ENCODE measurements at regions not wholly inside any gene's neighbourhood (a gene's known extent, or its start where the extent isn't known, plus 50 kb on each side); places are given as distances from the start of the nearest gene placed in this dataset.

GRCh38 chr18:30501594-30501993, 540.9 kb downstream of the DSC3 start:
- Histone ChIP-seq H3K4me1 (ENCODE audit: control insufficient read depth, insufficient read depth, low read length, poor library complexity, severe bottlenecking) (no peaks in the 10 kb centered on the region), H3K9me3 (ENCODE audit: control insufficient read depth, low read length) (no peaks in the 10 kb centered on the region), H3K36me3 (ENCODE audit: control insufficient read depth, insufficient read depth, low read length) (no peaks in the 10 kb centered on the region), H3K4me3 (ENCODE audit: extremely low read depth, insufficient read depth, low read length, poor library complexity, severe bottlenecking) (no peak overlapping the region), H3K27ac (ENCODE audit: low read depth, low read length, severe bottlenecking) (no peak overlapping the region)
- no CpG with 5 or more reads among the region's 3 CpGs for WGBS, 2 experiments (ENCODE audit: insufficient coverage in 2 of 2)

GRCh38 chr18:30500240-30500945, 542.1 kb downstream of the DSC3 start:
- WGBS, 2 experiments (ENCODE audit: insufficient coverage in 2 of 2), result 80 to 100% methylated on average over 1 of the region's 4 CpGs
- Histone ChIP-seq H3K27ac (ENCODE audit: low read depth, low read length, severe bottlenecking) (no peak overlapping the region), H3K36me3 (ENCODE audit: control insufficient read depth, insufficient read depth, low read length) (no peaks in the 10 kb centered on the region), H3K4me3 (ENCODE audit: extremely low read depth, insufficient read depth, low read length, poor library complexity, severe bottlenecking) (no peak overlapping the region), H3K9me3 (ENCODE audit: control insufficient read depth, low read length) (no peaks in the 10 kb centered on the region), H3K4me1 (ENCODE audit: control insufficient read depth, insufficient read depth, low read length, poor library complexity, severe bottlenecking) (no peaks in the 10 kb centered on the region)

GRCh38 chr18:30499721-30500120, 542.8 kb downstream of the DSC3 start:
- Histone ChIP-seq H3K9me3 (ENCODE audit: control insufficient read depth, low read length) (no peaks in the 10 kb centered on the region), H3K4me3 (ENCODE audit: extremely low read depth, insufficient read depth, low read length, poor library complexity, severe bottlenecking) (no peak overlapping the region), H3K4me1 (ENCODE audit: control insufficient read depth, insufficient read depth, low read length, poor library complexity, severe bottlenecking) (no peaks in the 10 kb centered on the region), H3K36me3 (ENCODE audit: control insufficient read depth, insufficient read depth, low read length) (no peaks in the 10 kb centered on the region), H3K27ac (ENCODE audit: low read depth, low read length, severe bottlenecking) (no peak overlapping the region)
- 100% methylated on average over 1 of the region's 2 CpGs; no CpG with 5 or more reads in 1 of the 2 experiments for WGBS, 2 experiments (ENCODE audit: insufficient coverage in 2 of 2)

GRCh38 chr18:30492552-30493129, 549.9 kb downstream of the DSC3 start:
- WGBS, 2 experiments (ENCODE audit: insufficient coverage in 2 of 2), result 96 to 98% methylated on average over 4 of the region's 4 CpGs

GRCh38 chr18:30491815-30492551, 550.6 kb downstream of the DSC3 start:
- Histone ChIP-seq H3K9me3 (ENCODE audit: control insufficient read depth, low read length) (no peaks in the 10 kb centered on the region), H3K36me3 (ENCODE audit: control insufficient read depth, insufficient read depth, low read length) (no peaks in the 10 kb centered on the region), H3K4me3 (ENCODE audit: extremely low read depth, insufficient read depth, low read length, poor library complexity, severe bottlenecking) (no peak overlapping the region), H3K4me1 (ENCODE audit: control insufficient read depth, insufficient read depth, low read length, poor library complexity, severe bottlenecking) (no peaks in the 10 kb centered on the region), H3K27ac (ENCODE audit: low read depth, low read length, severe bottlenecking) (no peak overlapping the region)
- 97 to 100% methylated on average over 1 to 2 of the region's 3 CpGs for WGBS, 2 experiments (ENCODE audit: insufficient coverage in 2 of 2)

More at GRCh38 chr18:30492552-30493129, 549.9 kb downstream of the DSC3 start:
- no peak overlapping the region for H3K27ac ChIP-seq (ENCODE audit: low read depth, low read length, severe bottlenecking)
- H3K36me3 ChIP-seq (ENCODE audit: control insufficient read depth, insufficient read depth, low read length), result no peaks in the 10 kb centered on the region
- no peaks in the 10 kb centered on the region for H3K4me1 ChIP-seq (ENCODE audit: control insufficient read depth, insufficient read depth, low read length, poor library complexity, severe bottlenecking)
- H3K9me3 ChIP-seq (ENCODE audit: control insufficient read depth, low read length), result no peaks in the 10 kb centered on the region
- H3K4me3 ChIP-seq (ENCODE audit: extremely low read depth, insufficient read depth, low read length, poor library complexity, severe bottlenecking), result no peak overlapping the region

GRCh38 chr18:30489890-30490643, 552.5 kb downstream of the DSC3 start:
- no peak overlapping the region for H3K27ac ChIP-seq (ENCODE audit: low read depth, low read length, severe bottlenecking)
- no peaks in the 10 kb centered on the region for H3K9me3 ChIP-seq (ENCODE audit: control insufficient read depth, low read length)
- H3K36me3 ChIP-seq (ENCODE audit: control insufficient read depth, insufficient read depth, low read length), result no peaks in the 10 kb centered on the region
- no peak overlapping the region for H3K4me3 ChIP-seq (ENCODE audit: extremely low read depth, insufficient read depth, low read length, poor library complexity, severe bottlenecking)
- no peaks in the 10 kb centered on the region for H3K4me1 ChIP-seq (ENCODE audit: control insufficient read depth, insufficient read depth, low read length, poor library complexity, severe bottlenecking)
- 87 to 100% methylated on average over 1 to 2 of the region's 2 CpGs for WGBS, 2 experiments (ENCODE audit: insufficient coverage in 2 of 2)

- H3K4me3 ChIP-seq (ENCODE audit: extremely low read depth, insufficient read depth, low read length, poor library complexity, severe bottlenecking), result no peak overlapping the region
- no peaks in the 10 kb centered on the region for H3K36me3 ChIP-seq (ENCODE audit: control insufficient read depth, insufficient read depth, low read length)
- H3K9me3 ChIP-seq (ENCODE audit: control insufficient read depth, low read length), result no peaks in the 10 kb centered on the region
- no peak overlapping the region for H3K27ac ChIP-seq (ENCODE audit: low read depth, low read length, severe bottlenecking)
- WGBS, 2 experiments (ENCODE audit: insufficient coverage in 2 of 2), result 83% methylated on average over 1 of the region's 2 CpGs; no CpG with 5 or more reads in 1 of the 2 experiments
- H3K4me1 ChIP-seq (ENCODE audit: control insufficient read depth, insufficient read depth, low read length, poor library complexity, severe bottlenecking), result no peaks in the 10 kb centered on the region
These were observed 554.6 kb downstream of the DSC3 start for GRCh38 chr18:30487962-30488361.

- Histone ChIP-seq H3K4me3 (ENCODE audit: extremely low read depth, insufficient read depth, low read length, poor library complexity, severe bottlenecking) (no peak overlapping the region), H3K9me3 (ENCODE audit: control insufficient read depth, low read length) (no peaks in the 10 kb centered on the region), H3K27ac (ENCODE audit: low read depth, low read length, severe bottlenecking) (no peak overlapping the region), H3K36me3 (ENCODE audit: control insufficient read depth, insufficient read depth, low read length) (no peaks in the 10 kb centered on the region), H3K4me1 (ENCODE audit: control insufficient read depth, insufficient read depth, low read length, poor library complexity, severe bottlenecking) (no peaks in the 10 kb centered on the region)
- WGBS, 2 experiments (ENCODE audit: insufficient coverage in 2 of 2), result 86% methylated on average over 1 of the region's 1 CpG; no CpG with 5 or more reads in 1 of the 2 experiments
These were observed 555.7 kb downstream of the DSC3 start for GRCh38 chr18:30486856-30487255.

GRCh38 chr18:30485078-30485477, 557.5 kb downstream of the DSC3 start:
- Histone ChIP-seq H3K9me3 (ENCODE audit: control insufficient read depth, low read length) (no peaks in the 10 kb centered on the region), H3K4me1 (ENCODE audit: control insufficient read depth, insufficient read depth, low read length, poor library complexity, severe bottlenecking) (no peaks in the 10 kb centered on the region), H3K36me3 (ENCODE audit: control insufficient read depth, insufficient read depth, low read length) (no peaks in the 10 kb centered on the region), H3K27ac (ENCODE audit: low read depth, low read length, severe bottlenecking) (no peak overlapping the region), H3K4me3 (ENCODE audit: extremely low read depth, insufficient read depth, low read length, poor library complexity, severe bottlenecking) (no peak overlapping the region)
- 86% methylated on average over 1 of the region's 2 CpGs; no CpG with 5 or more reads in 1 of the 2 experiments for WGBS, 2 experiments (ENCODE audit: insufficient coverage in 2 of 2)

- Histone ChIP-seq H3K9me3 (ENCODE audit: control insufficient read depth, low read length) (no peaks in the 10 kb centered on the region), H3K4me3 (ENCODE audit: extremely low read depth, insufficient read depth, low read length, poor library complexity, severe bottlenecking) (no peak overlapping the region), H3K36me3 (ENCODE audit: control insufficient read depth, insufficient read depth, low read length) (no peaks in the 10 kb centered on the region), H3K27ac (ENCODE audit: low read depth, low read length, severe bottlenecking) (no peak overlapping the region), H3K4me1 (ENCODE audit: control insufficient read depth, insufficient read depth, low read length, poor library complexity, severe bottlenecking) (no peaks in the 10 kb centered on the region)
- WGBS, 2 experiments (ENCODE audit: insufficient coverage in 2 of 2), result 86% methylated on average over 3 of the region's 8 CpGs
These were observed 560.7 kb downstream of the DSC3 start for GRCh38 chr18:30481871-30482270.
